HG03442 (cell line): ENCODE measurements at regions not wholly inside any gene's neighbourhood (a gene's known extent, or its start where the extent isn't known, plus 50 kb on each side); places are given as distances from the start of the nearest gene placed in this dataset.
"Not testable (repeated sequence)": the region's sequence is repeated elsewhere in the genome, so short reads cannot be mapped to it uniquely, and the experiment has no call there.

Experiments
- ATAC-seq: cut with Tn5 transposase; IDR thresholded peaks from one replicate; pipeline ENCODE4 v1.9.1; 2021; ENCODE audit warnings: mild to moderate bottlenecking, moderate library complexity; ENCODE audit not compliant: unreplicated experiment

DNA sequence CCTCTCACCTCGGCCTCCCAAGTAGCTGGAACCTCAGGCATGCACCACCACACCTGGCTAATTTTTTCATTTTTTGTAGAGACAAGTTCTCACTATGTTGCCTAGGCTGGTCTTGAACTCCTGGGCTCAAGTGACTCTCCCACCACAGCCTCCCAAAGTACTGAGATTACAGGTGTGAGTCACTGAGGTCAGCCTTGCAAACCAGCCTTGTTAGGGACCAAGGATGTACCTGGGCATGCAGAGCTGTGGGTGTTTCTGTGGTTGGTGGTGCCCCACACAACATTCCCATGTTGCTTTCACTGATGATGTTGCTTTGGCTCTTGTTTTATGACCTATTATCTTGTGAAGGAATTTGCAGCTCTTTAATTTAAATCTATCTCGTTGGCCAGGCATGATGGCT, 54.8 kb downstream of the OTUD1 start:
- ATAC-seq = no peak

- no peak for ATAC-seq
Measured at GRCh38 chr10:23496727-23497126, 57.9 kb downstream of the OTUD1 start.

DNA sequence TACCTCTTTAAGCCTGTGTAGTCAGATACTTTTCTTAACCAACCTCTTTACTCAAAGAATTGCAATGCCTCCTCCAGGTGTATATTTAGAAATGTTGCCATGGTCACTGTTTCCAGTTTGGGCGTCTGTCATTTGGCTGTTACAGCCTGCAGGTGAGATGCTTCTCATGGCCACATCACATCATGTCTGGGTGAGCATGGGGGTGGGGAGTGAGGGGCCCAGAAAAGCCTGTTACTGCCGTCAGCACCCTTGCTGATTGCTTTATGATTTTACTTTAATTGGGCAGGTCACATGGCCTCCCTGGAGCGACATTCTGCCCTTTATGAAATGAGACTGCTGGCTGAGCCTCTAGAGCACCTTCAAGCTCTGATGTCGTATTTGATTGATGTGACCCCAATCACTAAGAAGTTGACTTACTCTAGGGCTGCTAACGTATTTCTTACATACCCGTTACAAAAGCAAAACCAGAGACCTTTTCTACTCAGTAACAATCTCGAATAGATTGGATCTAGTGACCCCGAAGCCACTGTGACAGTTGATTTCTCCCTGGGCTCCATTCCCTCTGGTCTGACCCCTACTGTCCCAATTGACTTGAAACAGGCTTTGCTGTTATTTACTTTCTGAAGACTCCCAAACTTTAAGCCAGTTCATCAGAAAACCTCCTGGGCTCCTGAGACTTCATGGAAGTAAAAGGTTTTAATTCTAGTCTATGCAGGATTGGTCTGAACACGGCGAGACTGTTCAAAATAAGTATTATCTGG, 60.7 kb downstream of the OTUD1 start:
- ATAC-seq = no peak

- no peak for ATAC-seq
Measured at GRCh38 chr10:23505797-23506465, 67.1 kb downstream of the OTUD1 start.

- no peak for ATAC-seq
Measured at GRCh38 chr10:23512355-23513058, 73.6 kb downstream of the OTUD1 start.

- not testable (repeated sequence) for ATAC-seq
Measured at GRCh38 chr10:23513621-23514020, 74.7 kb downstream of the OTUD1 start.

DNA sequence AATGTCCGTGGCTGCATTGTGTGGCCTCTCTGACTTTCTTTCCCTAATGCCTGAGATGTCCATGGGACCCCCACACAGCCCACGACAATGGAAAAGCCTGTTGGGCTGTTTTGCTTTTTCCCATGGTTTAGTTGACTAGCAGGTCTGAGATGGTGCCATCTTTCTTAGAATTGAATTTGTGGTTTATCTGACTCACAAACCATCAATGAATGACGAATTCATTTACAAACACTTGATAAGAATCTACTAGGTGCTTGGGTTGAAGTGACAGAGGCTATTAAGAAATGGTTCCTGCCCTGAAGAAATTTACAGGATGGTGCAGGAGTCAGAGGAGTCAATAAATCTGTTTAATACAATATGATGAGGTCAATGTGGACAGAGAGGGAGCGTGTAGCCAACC, 75.4 kb downstream of the OTUD1 start:
- ATAC-seq = no peak

GRCh38 chr10:23516530-23516929, 77.7 kb downstream of the OTUD1 start:
- ATAC-seq = no peak

DNA sequence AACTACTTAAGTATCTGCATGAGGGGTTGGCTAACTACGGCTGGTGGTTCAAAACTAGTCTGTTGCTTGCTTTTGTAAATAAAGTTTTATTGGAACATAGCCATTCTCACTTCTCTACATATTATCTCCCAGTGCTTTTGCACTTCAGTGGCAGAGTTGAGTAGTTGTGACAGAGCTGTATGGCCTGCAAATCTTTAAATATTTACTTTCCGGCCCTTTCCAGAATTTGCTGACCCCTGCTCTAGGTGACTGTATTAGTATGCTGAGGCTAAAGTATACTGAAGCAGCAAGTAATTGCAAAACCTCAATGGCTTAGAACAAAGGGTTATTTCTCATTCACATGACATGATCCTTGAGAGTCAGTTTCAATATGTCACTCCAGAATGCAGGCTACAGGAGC, 78.3 kb downstream of the OTUD1 start:
- ATAC-seq = no peak

GRCh38 chr10:23521735-23522134, 82.9 kb downstream of the OTUD1 start:
- no peak for ATAC-seq

GRCh38 chr10:23522345-23522744, 83.5 kb downstream of the OTUD1 start:
- no peak for ATAC-seq

GRCh38 chr10:23523251-23523650, 84.4 kb downstream of the OTUD1 start:
- no peak for ATAC-seq

GRCh38 chr10:23525406-23525805, 86.5 kb downstream of the OTUD1 start:
- peak; percentile 77 for ATAC-seq

GRCh38 chr10:23528419-23528818, 89.5 kb downstream of the OTUD1 start:
- ATAC-seq = no peak

- ATAC-seq = no peak
Measured at GRCh38 chr10:23529625-23530024, 90.8 kb downstream of the OTUD1 start.

DNA sequence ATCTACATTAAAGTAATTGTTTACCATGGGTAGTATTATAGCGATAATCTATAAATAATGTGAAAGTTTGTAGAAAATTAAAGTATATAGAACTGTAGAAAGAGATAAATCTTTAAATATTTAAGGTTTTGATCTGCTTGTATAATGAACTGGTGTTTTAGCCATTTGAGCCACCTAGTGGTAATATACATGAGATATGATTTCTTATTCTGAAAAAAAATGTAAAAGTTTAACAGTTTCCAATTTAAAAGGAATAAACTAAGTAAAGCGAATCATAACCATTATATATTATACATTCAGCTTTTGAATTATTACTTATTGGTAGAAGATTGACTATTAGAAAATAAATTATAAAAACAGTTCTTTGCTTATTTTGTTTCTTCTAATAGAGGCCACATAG, 91.2 kb downstream of the OTUD1 start:
- no peak for ATAC-seq

DNA sequence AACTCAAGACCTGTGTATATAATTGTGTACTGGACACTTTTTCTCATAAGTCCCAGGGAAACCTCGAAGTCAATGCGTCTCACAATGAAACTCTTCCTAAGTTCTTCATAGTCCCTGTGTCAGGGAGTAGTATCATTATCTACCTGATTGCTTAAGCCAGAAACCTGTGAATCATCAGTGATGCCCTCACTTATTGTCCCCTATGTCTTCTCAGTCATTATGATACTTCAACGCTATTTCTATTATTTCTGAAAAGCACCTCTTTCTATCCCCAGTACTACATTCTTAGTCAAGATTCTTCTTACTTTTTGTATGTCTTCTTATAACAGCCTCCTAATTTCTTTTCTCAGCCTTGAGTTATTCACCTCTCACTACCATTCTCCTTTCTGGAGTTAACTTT, 94.3 kb downstream of the OTUD1 start:
- no peak for ATAC-seq

GRCh38 chr10:23534326-23534725, 95.5 kb downstream of the OTUD1 start:
- ATAC-seq = no peak

- no peak for ATAC-seq
Measured at GRCh38 chr10:23534761-23535160, 95.9 kb downstream of the OTUD1 start.

DNA sequence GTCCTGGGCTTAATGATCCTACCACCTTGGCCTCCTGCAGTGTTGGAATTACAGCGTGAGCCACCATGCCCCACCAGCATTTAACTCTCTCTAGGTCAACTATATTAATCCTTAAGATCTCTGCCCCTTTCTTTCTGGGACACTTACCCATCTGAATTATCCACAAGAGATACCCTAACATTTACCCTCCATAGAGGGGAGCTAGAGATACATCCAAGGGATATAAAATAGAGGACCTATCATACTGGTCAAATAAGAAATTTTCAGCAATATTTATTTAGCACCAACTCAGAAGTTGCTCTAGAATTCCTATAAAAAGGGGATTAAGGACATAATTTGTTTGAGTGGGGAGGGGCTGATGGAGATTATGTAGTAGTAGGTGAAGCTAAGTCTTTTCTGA, 96.5 kb downstream of the OTUD1 start:
- ATAC-seq = no peak

DNA sequence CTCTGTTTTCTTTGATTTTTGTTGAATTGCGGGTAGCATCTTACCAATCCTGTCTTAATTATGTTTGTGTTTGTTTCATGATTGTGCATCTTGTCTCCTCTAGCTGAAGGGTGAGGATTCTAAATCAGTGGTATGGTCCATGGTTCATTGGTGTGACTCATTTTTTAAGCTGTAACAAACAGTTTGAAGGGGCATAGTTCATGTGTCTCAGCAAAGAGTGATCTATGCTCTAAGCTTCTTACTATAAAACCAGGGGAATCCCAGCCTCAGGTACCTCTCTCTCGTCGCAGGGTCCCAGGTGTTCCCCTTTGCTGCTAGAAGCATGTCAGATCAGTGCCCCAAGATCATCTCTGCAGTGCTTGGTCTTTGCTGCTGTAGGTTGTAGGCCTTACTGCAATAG, 100.1 kb downstream of the OTUD1 start:
- ATAC-seq = no peak

GRCh38 chr10:23540401-23541030, 101.6 kb downstream of the OTUD1 start:
- no peak for ATAC-seq
